Neural progenitor cell (in vitro differentiated cells): ENCODE measurements at regions not wholly inside any gene's neighbourhood (a gene's known extent, or its start where the extent isn't known, plus 50 kb on each side); places are given as distances from the start of the nearest gene placed in this dataset.
"Not testable (repeated sequence)": the region's sequence is repeated elsewhere in the genome, so short reads cannot be mapped to it uniquely, and the experiment has no call there.

Experiments used
- DNase-seq: peaks from one replicate; pipeline ENCODE4 v3.0.0-alpha.2; 2016; ENCODE audit warnings: low spot score
- H2AFZ ChIP-seq: fragments of 200-600 bp; sonication (generic); replicated peaks from 2 replicates; pipeline ENCODE4 v1.6.1; 2016; ENCODE audit warnings: antibody characterized with exemption
- H3F3A ChIP-seq: fragments of 200-600 bp; sonication (generic); 2 replicates; pipeline ENCODE4 v1.6.1; 2016; ENCODE audit warnings: antibody characterized with exemption, low read depth
- H3K27ac ChIP-seq: fragments of 200-600 bp; sonication (generic); 2 replicates; pipeline ENCODE4 v1.5.1; 2016; ENCODE audit warnings: mild to moderate bottlenecking
- H3K27me3 ChIP-seq: fragments of 200-600 bp; sonication (generic); 2 replicates; pipeline ENCODE4 v1.6.1; 2016; ENCODE audit warnings: mild to moderate bottlenecking, moderate library complexity
- H3K36me3 ChIP-seq: fragments of 200-600 bp; sonication (generic); 2 replicates; pipeline ENCODE4 v1.5.1; 2016
- H3K4me1 ChIP-seq: fragments of 200-600 bp; sonication (generic); 2 replicates; pipeline ENCODE4 v1.6.1; 2016; ENCODE audit warnings: mixed run types
- H3K4me2 ChIP-seq: fragments of 200-600 bp; sonication (generic); 2 replicates; pipeline ENCODE4 v1.6.1; 2016
- H3K4me3 ChIP-seq: fragments of 200-600 bp; sonication (generic); 2 replicates; pipeline ENCODE4 v1.5.1; 2016
- H3K79me2 ChIP-seq: fragments of 200-600 bp; sonication (generic); 2 replicates; pipeline ENCODE4 v1.6.1; 2016; ENCODE audit warnings: low read depth
- H3K9ac ChIP-seq: fragments of 200-600 bp; sonication (generic); 2 replicates; pipeline ENCODE4 v1.6.1; 2016
- H3K9me3 ChIP-seq: fragments of 200-600 bp; sonication (generic); 2 replicates; pipeline ENCODE4 v1.5.1; 2016; ENCODE audit warnings: low read depth
- H4K20me1 ChIP-seq: fragments of 200-600 bp; sonication (generic); 2 replicates; pipeline ENCODE4 v1.6.1; 2016; ENCODE audit warnings: low read depth
- H3K27ac Mint-ChIP-seq: 3 replicates; pipeline ENCODE4 v1.8.0; 2021; ENCODE audit warnings: mixed read lengths
- H3K27me3 Mint-ChIP-seq: 2 replicates; pipeline ENCODE4 v1.8.0; 2022; ENCODE audit warnings: low read depth, mild to moderate bottlenecking, inconsistent platforms, moderate library complexity, mixed read lengths; ENCODE audit not compliant: insufficient read depth
- H3K36me3 Mint-ChIP-seq: 3 replicates; pipeline ENCODE4 v1.8.0; 2021; ENCODE audit warnings: mixed read lengths
- H3K4me1 Mint-ChIP-seq: 3 replicates; pipeline ENCODE4 v1.8.0; 2021; ENCODE audit warnings: mixed read lengths
- H3K4me3 Mint-ChIP-seq: 3 replicates; pipeline ENCODE4 v1.8.0; 2021; ENCODE audit warnings: mild to moderate bottlenecking, moderate library complexity, mixed read lengths
- H3K9me3 Mint-ChIP-seq: 3 replicates; pipeline ENCODE4 v1.8.0; 2020; ENCODE audit warnings: mixed read lengths
- EZH2 ChIP-seq: fragments of 200-600 bp; sonication (generic); IDR thresholded peaks from 2 replicates; pipeline ENCODE4 v1.6.1; 2017; ENCODE audit warnings: antibody characterized with exemption, mild to moderate bottlenecking, moderate library complexity
- EZH2phosphoT487 ChIP-seq: fragments of 200-600 bp; sonication (generic); IDR thresholded peaks from 2 replicates; pipeline ENCODE4 v1.6.1; 2017; ENCODE audit warnings: antibody characterized with exemption

DNA sequence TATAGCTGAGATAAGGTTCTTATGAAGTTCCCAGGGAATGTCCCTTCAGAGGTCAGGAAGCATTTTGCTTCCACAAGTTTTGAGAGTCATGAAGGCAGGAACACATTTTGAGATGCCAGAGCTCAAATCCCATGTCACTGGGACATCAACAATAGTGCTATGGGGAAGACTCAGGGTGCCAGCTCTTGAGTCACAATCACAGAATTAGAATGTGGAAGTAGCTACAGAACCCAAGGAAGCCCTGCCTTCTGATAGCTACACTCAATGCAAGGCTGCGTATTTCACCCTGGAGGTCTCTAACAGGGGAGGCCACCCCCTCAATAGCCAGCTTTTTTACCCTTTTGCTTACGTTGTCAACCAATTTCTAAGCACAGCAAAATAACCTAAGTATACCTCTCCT lies 141.3 kb downstream of the FAM72B start:
- not testable (repeated sequence) for H3K4me3 ChIP-seq, H3K4me2 ChIP-seq, H3K27me3 Mint-ChIP-seq, H3K4me1 Mint-ChIP-seq, H3K4me1 ChIP-seq, H3K27ac Mint-ChIP-seq, H3F3A ChIP-seq, H3K79me2 ChIP-seq, H4K20me1 ChIP-seq, H2AFZ ChIP-seq, H3K9ac ChIP-seq, H3K9me3 Mint-ChIP-seq, H3K36me3 Mint-ChIP-seq, DNase-seq, H3K9me3 ChIP-seq, H3K27me3 ChIP-seq, H3K36me3 ChIP-seq, H3K4me3 Mint-ChIP-seq, H3K27ac ChIP-seq

GRCh38 chr1:121048293-121048752 lies 135.8 kb downstream of the FAM72B start:
- H3K27ac Mint-ChIP-seq, H3K36me3 ChIP-seq, H3K9me3 ChIP-seq, H3K79me2 ChIP-seq, H3K4me3 Mint-ChIP-seq, H3K4me1 Mint-ChIP-seq, H3K9ac ChIP-seq, H2AFZ ChIP-seq, H3K4me1 ChIP-seq, H4K20me1 ChIP-seq, H3F3A ChIP-seq, H3K27ac ChIP-seq, H3K36me3 Mint-ChIP-seq, H3K9me3 Mint-ChIP-seq: not testable (repeated sequence)
- H3K27me3 Mint-ChIP-seq, result peaks cover 13% of the 10 kb centered on the region
- Histone ChIP-seq H3K27me3 (peaks cover 52% of the 10 kb centered on the region), H3K4me3 (peak overlapping the region; percentile 21), H3K4me2 (peak overlapping the region; percentile 62)
- DNase-seq, result peak; percentile 26

GRCh38 chr1:121048769-121049443 lies 135.2 kb downstream of the FAM72B start:
- not testable (repeated sequence) for H3K4me1 ChIP-seq, H3K4me3 ChIP-seq, H3K9me3 ChIP-seq, H4K20me1 ChIP-seq, H3F3A ChIP-seq, H3K9me3 Mint-ChIP-seq, H3K9ac ChIP-seq, DNase-seq, H3K4me3 Mint-ChIP-seq, H3K4me1 Mint-ChIP-seq, H2AFZ ChIP-seq, H3K36me3 ChIP-seq, H3K27ac Mint-ChIP-seq, H3K36me3 Mint-ChIP-seq, H3K27ac ChIP-seq, H3K79me2 ChIP-seq
- peak overlapping the region; percentile 62 for H3K4me2 ChIP-seq
- H3K27me3 ChIP-seq, result peaks cover 57% of the 10 kb centered on the region
- H3K27me3 Mint-ChIP-seq, result peaks cover 13% of the 10 kb centered on the region

DNA sequence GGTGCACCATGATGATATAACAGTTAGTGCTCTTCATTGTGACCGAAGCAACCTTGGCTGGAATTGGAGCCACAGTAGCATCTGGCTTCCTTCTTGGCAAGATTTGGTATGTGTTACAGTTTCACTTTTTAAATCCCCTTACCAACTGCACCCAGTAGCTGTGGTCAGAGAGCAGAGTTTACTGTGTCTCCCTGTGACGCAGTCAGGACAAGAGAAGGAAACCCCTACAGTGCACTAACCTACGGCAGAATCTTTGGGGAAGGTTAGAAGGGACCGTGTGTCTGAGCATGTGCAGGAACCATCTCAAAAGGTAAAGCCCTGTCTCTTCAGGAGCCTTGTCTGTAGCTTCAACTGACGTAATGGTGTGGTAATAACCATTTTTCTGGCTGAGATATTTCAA lies 134.0 kb downstream of the FAM72B start:
- not testable (repeated sequence) for H3K36me3 ChIP-seq, H3K4me1 ChIP-seq, H3K4me3 Mint-ChIP-seq, H3K9ac ChIP-seq, H3K27ac ChIP-seq, H3K27ac Mint-ChIP-seq, H2AFZ ChIP-seq, DNase-seq, H3K9me3 Mint-ChIP-seq, H3K9me3 ChIP-seq, H3K79me2 ChIP-seq, H3K4me3 ChIP-seq, H3K4me1 Mint-ChIP-seq, H4K20me1 ChIP-seq, H3K4me2 ChIP-seq, H3F3A ChIP-seq, H3K36me3 Mint-ChIP-seq
- H3K27me3 Mint-ChIP-seq, result peaks cover 13% of the 10 kb centered on the region
- H3K27me3 ChIP-seq, result peaks cover 57% of the 10 kb centered on the region

DNA sequence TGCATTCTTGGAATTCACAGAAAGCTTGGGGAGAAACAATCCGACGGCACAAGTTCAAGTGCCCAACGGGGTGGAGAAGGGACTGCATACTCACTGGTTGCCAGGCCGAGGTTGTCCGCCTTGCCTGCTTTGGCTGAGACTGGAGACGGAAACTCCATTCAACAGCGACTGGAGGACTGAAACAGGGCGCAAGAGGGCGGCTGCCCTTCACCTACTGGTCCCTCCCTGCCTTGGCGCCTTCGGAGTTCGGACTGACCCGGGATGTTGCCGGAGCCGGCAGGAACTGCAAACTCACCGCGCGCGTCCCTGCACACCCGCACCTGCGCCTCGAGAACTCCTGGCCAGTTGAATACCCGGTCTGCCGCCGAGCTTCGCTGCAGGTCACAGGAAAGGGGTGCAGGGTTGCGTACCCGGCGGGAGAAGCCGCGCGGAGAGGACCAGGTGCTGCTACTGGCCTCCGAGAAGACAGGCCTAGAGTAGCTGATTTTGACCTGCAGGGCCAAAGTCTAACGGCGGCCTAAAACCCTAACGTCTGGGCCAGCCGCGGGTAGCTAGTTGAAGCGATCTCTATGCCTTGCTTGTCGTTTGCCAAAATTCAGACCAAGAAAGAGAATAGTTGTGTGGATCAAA lies 132.9 kb downstream of the FAM72B start:
- DNase-seq, result peak; percentile 11
- Histone ChIP-seq H3K27me3 (peaks cover 57% of the 10 kb centered on the region), H3K4me3 (peak overlapping the region; percentile 28), H3K4me2 (peak overlapping the region; percentile 62)
- H3K27me3 Mint-ChIP-seq, result peaks cover 13% of the 10 kb centered on the region
- not testable (repeated sequence) for H3K4me1 Mint-ChIP-seq, H3K9me3 ChIP-seq, H3K4me1 ChIP-seq, H4K20me1 ChIP-seq, H3K36me3 Mint-ChIP-seq, H3K27ac Mint-ChIP-seq, H3K9ac ChIP-seq, H3F3A ChIP-seq, H2AFZ ChIP-seq, H3K9me3 Mint-ChIP-seq, H3K36me3 ChIP-seq, H3K4me3 Mint-ChIP-seq, H3K79me2 ChIP-seq, H3K27ac ChIP-seq
- peak; percentile 57 for TF ChIP-seq EZH2phosphoT487
- TF ChIP-seq EZH2, result peak; percentile 66
